HG03139 (cell line): ENCODE measurements at regions not wholly inside any gene's neighbourhood (a gene's known extent, or its start where the extent isn't known, plus 50 kb on each side); places are given as distances from the start of the nearest gene placed in this dataset.

Experiments
- ATAC-seq: cut with Tn5 transposase; IDR thresholded peaks from one replicate; pipeline ENCODE4 v1.9.1; 2021; ENCODE audit not compliant: unreplicated experiment

- no peak for ATAC-seq
Measured at GRCh38 chr5:103464835-103465484, 97.6 kb downstream of the NUDT12 start.

- no peak for ATAC-seq
Measured at GRCh38 chr5:103463261-103463660, 99.3 kb downstream of the NUDT12 start.

GRCh38 chr5:103461243-103461642 is 101.3 kb downstream of the NUDT12 start:
- ATAC-seq: no peak

GRCh38 chr5:103458497-103459040 is 104.0 kb downstream of the NUDT12 start:
- no peak for ATAC-seq

GRCh38 chr5:103456476-103456875 is 106.1 kb downstream of the NUDT12 start:
- ATAC-seq: no peak

- no peak for ATAC-seq
Measured at GRCh38 chr5:103455796-103456195, 106.8 kb downstream of the NUDT12 start.

- no peak for ATAC-seq
Measured at GRCh38 chr5:103454770-103455169, 107.8 kb downstream of the NUDT12 start.

- no peak for ATAC-seq
Measured at GRCh38 chr5:103452666-103453065, 109.9 kb downstream of the NUDT12 start.

- no peak for ATAC-seq
Measured at GRCh38 chr5:103452089-103452488, 110.5 kb downstream of the NUDT12 start.

- no peak for ATAC-seq
Measured at GRCh38 chr5:103451261-103451660, 111.3 kb downstream of the NUDT12 start.

- no peak for ATAC-seq
Measured at GRCh38 chr5:103450333-103451061, 112.1 kb downstream of the NUDT12 start.

GRCh38 chr5:103446813-103447212 is 115.8 kb downstream of the NUDT12 start:
- ATAC-seq: no peak

- no peak for ATAC-seq
Measured at GRCh38 chr5:103445426-103446035, 117.1 kb downstream of the NUDT12 start.

GRCh38 chr5:103444333-103445038 is 118.1 kb downstream of the NUDT12 start:
- ATAC-seq: no peak

GRCh38 chr5:103442750-103443149 is 119.8 kb downstream of the NUDT12 start:
- ATAC-seq: no peak

GRCh38 chr5:103441523-103441922 is 121.1 kb downstream of the NUDT12 start:
- ATAC-seq: no peak

- no peak for ATAC-seq
Measured at GRCh38 chr5:103439007-103439406, 123.6 kb downstream of the NUDT12 start.

GRCh38 chr5:103436656-103437055 is 125.9 kb downstream of the NUDT12 start:
- no peak for ATAC-seq

GRCh38 chr5:103436112-103436511 is 126.5 kb downstream of the NUDT12 start:
- no peak for ATAC-seq

- ATAC-seq: no peak
Measured at GRCh38 chr5:103435136-103435889, 127.3 kb downstream of the NUDT12 start.

- no peak for ATAC-seq
Measured at GRCh38 chr5:103434057-103434456, 128.5 kb downstream of the NUDT12 start.
